WTC11 (cell line): ENCODE measurements at regions not wholly inside any gene's neighbourhood (a gene's known extent, or its start where the extent isn't known, plus 50 kb on each side); places are given as distances from the start of the nearest gene placed in this dataset.

ENCODE experiments used
- CREB1 ChIP-seq: sonication (generic); formaldehyde crosslinking; IDR thresholded peaks from 2 replicates; pipeline ENCODE4 v1.8.0; 2023; ENCODE audit warnings: mild to moderate bottlenecking, missing genetic modification reagents
- FOXK1 ChIP-seq: sonication (generic); formaldehyde crosslinking; IDR thresholded peaks from 2 replicates; pipeline ENCODE4 v1.8.0; 2022; ENCODE audit warnings: mild to moderate bottlenecking, moderate library complexity, missing genetic modification reagents
- FOXP1 ChIP-seq: sonication (generic); formaldehyde crosslinking; IDR thresholded peaks from 2 replicates; pipeline ENCODE4 v1.8.0; 2022; ENCODE audit warnings: missing genetic modification reagents, mild to moderate bottlenecking, moderate library complexity, borderline replicate concordance
- JUN ChIP-seq: sonication (generic); formaldehyde crosslinking; IDR thresholded peaks from 2 replicates; pipeline ENCODE4 v1.8.0; 2023; ENCODE audit warnings: mild to moderate bottlenecking, missing genetic modification reagents
- NR3C1 ChIP-seq: sonication (generic); formaldehyde crosslinking; conservative IDR thresholded peaks from 2 replicates; pipeline ENCODE4 v1.8.1; 2023; ENCODE audit warnings: low read depth, mild to moderate bottlenecking, missing genetic modification reagents
- SOX15 ChIP-seq: fragments of 250-450 bp; sonication (Bioruptor Pico); IDR thresholded peaks from 2 replicates; pipeline ENCODE4 v1.9.0; 2021; ENCODE audit warnings: mild to moderate bottlenecking
- TP53 ChIP-seq: sonication (generic); formaldehyde crosslinking; IDR thresholded peaks from 2 replicates; pipeline ENCODE4 v1.8.1; 2023; ENCODE audit warnings: mild to moderate bottlenecking, missing genetic modification reagents
- TF ChIP-seq, protein P1 (sequence below): fragments of 200-600 bp; IDR thresholded peaks from 2 replicates; pipeline ENCODE4 v1.8.0; 2022; ENCODE audit warnings: antibody characterized with exemption
- TF ChIP-seq, protein P2 (sequence below): sonication (generic); formaldehyde crosslinking; IDR thresholded peaks from 2 replicates; pipeline ENCODE4 v1.8.0; 2022; ENCODE audit warnings: mild to moderate bottlenecking, missing genetic modification reagents
- TF ChIP-seq, protein P3 (sequence below): sonication (generic); formaldehyde crosslinking; IDR thresholded peaks from 2 replicates; pipeline ENCODE4 v1.8.0; 2022; ENCODE audit warnings: mild to moderate bottlenecking, missing genetic modification reagents
- TF ChIP-seq, protein P4 (sequence below): sonication (generic); formaldehyde crosslinking; conservative IDR thresholded peaks from 2 replicates; pipeline ENCODE4 v1.8.1; 2022; ENCODE audit warnings: mild to moderate bottlenecking, missing genetic modification reagents

GRCh38 chr3:180743813-180744590 is 64.7 kb upstream of the CCDC39 start:
- TF ChIP-seq TP53 (CRISPR knock-in tag) (no peak), NR3C1 (CRISPR knock-in tag) (no peak), FOXP1 (CRISPR knock-in tag) (no peak), SOX15 (CRISPR knock-in tag) (no peak), JUN (CRISPR knock-in tag) (no peak), CREB1 (CRISPR knock-in tag) (no peak), FOXK1 (CRISPR knock-in tag) (no peak)
- TF ChIP-seq, protein P1, sequence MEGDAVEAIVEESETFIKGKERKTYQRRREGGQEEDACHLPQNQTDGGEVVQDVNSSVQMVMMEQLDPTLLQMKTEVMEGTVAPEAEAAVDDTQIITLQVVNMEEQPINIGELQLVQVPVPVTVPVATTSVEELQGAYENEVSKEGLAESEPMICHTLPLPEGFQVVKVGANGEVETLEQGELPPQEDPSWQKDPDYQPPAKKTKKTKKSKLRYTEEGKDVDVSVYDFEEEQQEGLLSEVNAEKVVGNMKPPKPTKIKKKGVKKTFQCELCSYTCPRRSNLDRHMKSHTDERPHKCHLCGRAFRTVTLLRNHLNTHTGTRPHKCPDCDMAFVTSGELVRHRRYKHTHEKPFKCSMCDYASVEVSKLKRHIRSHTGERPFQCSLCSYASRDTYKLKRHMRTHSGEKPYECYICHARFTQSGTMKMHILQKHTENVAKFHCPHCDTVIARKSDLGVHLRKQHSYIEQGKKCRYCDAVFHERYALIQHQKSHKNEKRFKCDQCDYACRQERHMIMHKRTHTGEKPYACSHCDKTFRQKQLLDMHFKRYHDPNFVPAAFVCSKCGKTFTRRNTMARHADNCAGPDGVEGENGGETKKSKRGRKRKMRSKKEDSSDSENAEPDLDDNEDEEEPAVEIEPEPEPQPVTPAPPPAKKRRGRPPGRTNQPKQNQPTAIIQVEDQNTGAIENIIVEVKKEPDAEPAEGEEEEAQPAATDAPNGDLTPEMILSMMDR = no peak
- TF ChIP-seq, protein P2, sequence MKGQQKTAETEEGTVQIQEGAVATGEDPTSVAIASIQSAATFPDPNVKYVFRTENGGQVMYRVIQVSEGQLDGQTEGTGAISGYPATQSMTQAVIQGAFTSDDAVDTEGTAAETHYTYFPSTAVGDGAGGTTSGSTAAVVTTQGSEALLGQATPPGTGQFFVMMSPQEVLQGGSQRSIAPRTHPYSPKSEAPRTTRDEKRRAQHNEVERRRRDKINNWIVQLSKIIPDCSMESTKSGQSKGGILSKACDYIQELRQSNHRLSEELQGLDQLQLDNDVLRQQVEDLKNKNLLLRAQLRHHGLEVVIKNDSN (CRISPR knock-in tag) = no peak
- TF ChIP-seq, protein P3, sequence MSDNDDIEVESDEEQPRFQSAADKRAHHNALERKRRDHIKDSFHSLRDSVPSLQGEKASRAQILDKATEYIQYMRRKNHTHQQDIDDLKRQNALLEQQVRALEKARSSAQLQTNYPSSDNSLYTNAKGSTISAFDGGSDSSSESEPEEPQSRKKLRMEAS (CRISPR knock-in tag) = no peak
- TF ChIP-seq, protein P4, sequence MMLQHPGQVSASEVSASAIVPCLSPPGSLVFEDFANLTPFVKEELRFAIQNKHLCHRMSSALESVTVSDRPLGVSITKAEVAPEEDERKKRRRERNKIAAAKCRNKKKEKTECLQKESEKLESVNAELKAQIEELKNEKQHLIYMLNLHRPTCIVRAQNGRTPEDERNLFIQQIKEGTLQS (CRISPR knock-in tag) = no peak
